SU-DHL-6 (cell line): ENCODE measurements at regions not wholly inside any gene's neighbourhood (a gene's known extent, or its start where the extent isn't known, plus 50 kb on each side); places are given as distances from the start of the nearest gene placed in this dataset.

Experiments used
- H2AFZ ChIP-seq: fragments of 200-600 bp; sonication (generic); 2 replicates; pipeline ENCODE4 v1.6.1; 2014; ENCODE audit warnings: low read depth, mild to moderate bottlenecking, moderate library complexity, mixed read lengths, antibody characterized with exemption, low read length; ENCODE audit not compliant: severe bottlenecking
- H3F3A ChIP-seq: fragments of 200-600 bp; shearing (Covaris generic); 2 replicates; pipeline ENCODE4 v1.6.0; 2016; ENCODE audit warnings: antibody characterized with exemption, mild to moderate bottlenecking; ENCODE audit not compliant: insufficient read depth
- H3K27ac ChIP-seq: fragments of 200-600 bp; sonication (generic); 2 replicates; pipeline ENCODE4 v1.5.1; 2016; ENCODE audit warnings: low read depth, mild to moderate bottlenecking, low read length, moderate library complexity, mixed read lengths
- H3K27me3 ChIP-seq: fragments of 200-600 bp; sonication (generic), shearing (Covaris generic); 2 replicates; pipeline ENCODE4 v1.6.0; 2014; ENCODE audit warnings: mild to moderate bottlenecking, low read length
- H3K36me3 ChIP-seq: fragments of 200-600 bp; sonication (generic); 2 replicates; pipeline ENCODE4 v1.6.1; 2014; ENCODE audit warnings: mild to moderate bottlenecking, low read length, mixed read lengths
- H3K4me2 ChIP-seq: fragments of 300-600, 200-600 bp; shearing (Covaris generic), sonication (generic); 2 replicates; pipeline ENCODE4 v1.6.0; 2014; ENCODE audit warnings: low read length, low read depth, mild to moderate bottlenecking; ENCODE audit not compliant: poor library complexity, severe bottlenecking
- H3K4me3 ChIP-seq: fragments of 200-600 bp; sonication (generic); 2 replicates; pipeline ENCODE4 v1.5.1; 2014; ENCODE audit warnings: antibody characterized with exemption, low read length, mild to moderate bottlenecking, mixed read lengths; ENCODE audit not compliant: insufficient read depth, poor library complexity, severe bottlenecking
- H3K79me2 ChIP-seq: fragments of 200-600 bp; sonication (generic); 2 replicates; pipeline ENCODE4 v1.6.1; 2014; ENCODE audit warnings: mild to moderate bottlenecking, low read length, moderate library complexity; ENCODE audit not compliant: insufficient read depth
- H3K9ac ChIP-seq: fragments of 200-600 bp; sonication (generic); 2 replicates; pipeline ENCODE4 v1.7.0; 2014; ENCODE audit warnings: mild to moderate bottlenecking, low read length
- H3K9me2 ChIP-seq: fragments of 200-600 bp; sonication (generic); replicated peaks from 2 replicates; pipeline ENCODE4 v1.6.1; 2014; ENCODE audit warnings: low read length; ENCODE audit not compliant: insufficient read depth
- H3K9me3 ChIP-seq: fragments of 200-600 bp; sonication (generic); 2 replicates; pipeline ENCODE4 v1.6.1; 2014; ENCODE audit warnings: low read length, mixed read lengths; ENCODE audit not compliant: insufficient read depth
- H4K20me1 ChIP-seq: fragments of 200-600 bp; sonication (generic); 2 replicates; pipeline ENCODE4 v1.6.1; 2014; ENCODE audit warnings: low read depth, mild to moderate bottlenecking, antibody characterized with exemption, low read length, moderate library complexity, mixed read lengths
- CTCF ChIP-seq: fragments of 200-600 bp; sonication (generic); IDR thresholded peaks from one replicate; pipeline ENCODE4 v1.5.1; 2017; ENCODE audit warnings: antibody characterized with exemption, mild to moderate bottlenecking, low read length, moderate library complexity; ENCODE audit not compliant: insufficient read depth, poor library complexity, severe bottlenecking
- EZH2phosphoT487 ChIP-seq: fragments of 200-600 bp; sonication (generic), shearing (Covaris generic); conservative IDR thresholded peaks from 2 replicates; pipeline ENCODE4 v1.6.1; 2018; ENCODE audit warnings: mild to moderate bottlenecking, antibody characterized with exemption, low read length, moderate library complexity, mixed read lengths

- H3K79me2 ChIP-seq = no peaks in the 10 kb centered on the region
- no peak overlapping the region for H2AFZ ChIP-seq
- no peaks in the 10 kb centered on the region for H3K27me3 ChIP-seq
- no peaks in the 10 kb centered on the region for H3K9me3 ChIP-seq
- no peak overlapping the region for H3K4me3 ChIP-seq
- no peaks in the 10 kb centered on the region for H3K9me2 ChIP-seq
- no peak overlapping the region for H3K27ac ChIP-seq
- TF ChIP-seq EZH2phosphoT487 (no peak), CTCF (no peak)
- no peaks in the 10 kb centered on the region for H3F3A ChIP-seq
- no peak overlapping the region for H3K4me2 ChIP-seq
- no peaks in the 10 kb centered on the region for H3K36me3 ChIP-seq
- no peak overlapping the region for H3K9ac ChIP-seq
- no peaks in the 10 kb centered on the region for H4K20me1 ChIP-seq
These were observed 826.2 kb downstream of the NLGN4X start for GRCh38 chrX:5402461-5402860.

GRCh38 chrX:5399403-5399802 lies 829.3 kb downstream of the NLGN4X start:
- Histone ChIP-seq H3F3A (no peaks in the 10 kb centered on the region), H2AFZ (no peak overlapping the region), H3K9ac (no peak overlapping the region), H3K4me2 (no peak overlapping the region), H3K9me3 (no peaks in the 10 kb centered on the region), H4K20me1 (no peaks in the 10 kb centered on the region), H3K9me2 (no peaks in the 10 kb centered on the region), H3K27me3 (no peaks in the 10 kb centered on the region), H3K79me2 (no peaks in the 10 kb centered on the region), H3K36me3 (no peaks in the 10 kb centered on the region), H3K27ac (no peak overlapping the region), H3K4me3 (no peak overlapping the region)
- no peak for TF ChIP-seq EZH2phosphoT487
- TF ChIP-seq CTCF = no peak

GRCh38 chrX:5397409-5397808 lies 831.3 kb downstream of the NLGN4X start:
- Histone ChIP-seq H3K79me2 (no peaks in the 10 kb centered on the region), H3K9me3 (no peaks in the 10 kb centered on the region), H3K27ac (no peak overlapping the region), H4K20me1 (no peaks in the 10 kb centered on the region), H3F3A (no peaks in the 10 kb centered on the region), H3K9ac (no peak overlapping the region), H3K4me3 (no peak overlapping the region), H2AFZ (no peak overlapping the region), H3K27me3 (no peaks in the 10 kb centered on the region), H3K9me2 (no peaks in the 10 kb centered on the region), H3K4me2 (no peak overlapping the region), H3K36me3 (no peaks in the 10 kb centered on the region)
- no peak for TF ChIP-seq EZH2phosphoT487
- no peak for TF ChIP-seq CTCF

GRCh38 chrX:5390376-5390775 lies 838.3 kb downstream of the NLGN4X start:
- Histone ChIP-seq H3K27me3 (no peaks in the 10 kb centered on the region), H4K20me1 (no peaks in the 10 kb centered on the region), H3K4me2 (no peak overlapping the region), H3K27ac (no peak overlapping the region), H3K4me3 (no peak overlapping the region), H3F3A (no peaks in the 10 kb centered on the region), H3K9ac (no peak overlapping the region), H2AFZ (no peak overlapping the region), H3K36me3 (no peaks in the 10 kb centered on the region), H3K79me2 (no peaks in the 10 kb centered on the region), H3K9me2 (no peaks in the 10 kb centered on the region), H3K9me3 (no peaks in the 10 kb centered on the region)
- no peak for TF ChIP-seq CTCF
- TF ChIP-seq EZH2phosphoT487 = no peak
